Activated T-cell treated with anti-CD3 and anti-CD28 coated beads, Interleukin-2, amount 50 U/mL, for 48 hours (primary cell): ENCODE measurements at regions not wholly inside any gene's neighbourhood (a gene's known extent, or its start where the extent isn't known, plus 50 kb on each side); places are given as distances from the start of the nearest gene placed in this dataset.
"Not testable (repeated sequence)": the region's sequence is repeated elsewhere in the genome, so short reads cannot be mapped to it uniquely, and the experiment has no call there.

Experiments
- DNase-seq, 2 experiments: peaks; one replicate each; pipeline ENCODE4 v3.0.0-alpha.2; 2020

GRCh38 chr6:151671195-151671594 is 136.3 kb upstream of the ESR1 start:
- no peak for DNase-seq

- DNase-seq, result no peak
Observed at GRCh38 chr6:151674578-151674977, 132.9 kb upstream of the ESR1 start.

- peak; percentile 61 to 68 for DNase-seq
Observed at GRCh38 chr6:151675746-151676459, 131.6 kb upstream of the ESR1 start.

GRCh38 chr6:151676460-151676945 is 131.0 kb upstream of the ESR1 start:
- no peak for DNase-seq

GRCh38 chr6:151677404-151677803 is 130.1 kb upstream of the ESR1 start:
- no peak for DNase-seq

- DNase-seq, result peak; percentile 36 to 46
Observed at GRCh38 chr6:151679081-151679480, 128.4 kb upstream of the ESR1 start.

- no peak for DNase-seq
Observed at GRCh38 chr6:151679941-151680340, 127.5 kb upstream of the ESR1 start.

GRCh38 chr6:151680846-151681432 is 126.5 kb upstream of the ESR1 start:
- DNase-seq, result no peak

GRCh38 chr6:151681433-151682059 is 125.9 kb upstream of the ESR1 start:
- DNase-seq, result no peak

GRCh38 chr6:151682251-151682650 is 125.2 kb upstream of the ESR1 start:
- no peak for DNase-seq

GRCh38 chr6:151682922-151683321 is 124.6 kb upstream of the ESR1 start:
- no peak for DNase-seq

GRCh38 chr6:151683381-151683780 is 124.1 kb upstream of the ESR1 start:
- no peak for DNase-seq

- DNase-seq, result no peak
Observed at GRCh38 chr6:151689499-151690201, 117.8 kb upstream of the ESR1 start.

- no peak for DNase-seq
Observed at GRCh38 chr6:151690303-151690702, 117.2 kb upstream of the ESR1 start.

GRCh38 chr6:151690768-151691562 is 116.5 kb upstream of the ESR1 start:
- DNase-seq, result no peak

GRCh38 chr6:151692216-151692615 is 115.3 kb upstream of the ESR1 start:
- no peak for DNase-seq

- DNase-seq, result no peak
Observed at GRCh38 chr6:151693366-151693765, 114.1 kb upstream of the ESR1 start.

- no peak for DNase-seq
Observed at GRCh38 chr6:151695156-151695555, 112.3 kb upstream of the ESR1 start.

- not testable (repeated sequence) for DNase-seq
Observed at GRCh38 chr6:151696302-151696701, 111.2 kb upstream of the ESR1 start.

- DNase-seq, result no peak
Observed at GRCh38 chr6:151698931-151699700, 108.4 kb upstream of the ESR1 start.

GRCh38 chr6:151699719-151700118 is 107.8 kb upstream of the ESR1 start:
- no peak for DNase-seq
